ENCODE measurements at regions not wholly inside any gene's neighbourhood (a gene's known extent, or its start where the extent isn't known, plus 50 kb on each side); places are given as distances from the start of the nearest gene placed in this dataset.

- no peak for DNase-seq
Measured at GRCh38 chr11:37100008-37100407, 502.0 kb upstream of the RAG2 start.

- DNase-seq = no peak
Measured at GRCh38 chr11:37092487-37092886, 494.5 kb upstream of the RAG2 start.

GRCh38 chr11:37089439-37089838 is 491.4 kb upstream of the RAG2 start:
- DNase-seq = no peak

- no peak for DNase-seq
Measured at GRCh38 chr11:37088573-37088910, 490.5 kb upstream of the RAG2 start.

GRCh38 chr11:37087650-37088572 is 489.9 kb upstream of the RAG2 start:
- no peak for DNase-seq

GRCh38 chr11:37078521-37078920 is 480.5 kb upstream of the RAG2 start:
- DNase-seq = no peak

- no peak for DNase-seq
Measured at GRCh38 chr11:37076866-37077265, 478.8 kb upstream of the RAG2 start.

- no peak for DNase-seq
Measured at GRCh38 chr11:37072538-37073055, 474.6 kb upstream of the RAG2 start.

- DNase-seq = no peak
Measured at GRCh38 chr11:37050311-37050710, 452.3 kb upstream of the RAG2 start.

- no peak for DNase-seq
Measured at GRCh38 chr11:37040921-37041320, 442.9 kb upstream of the RAG2 start.

GRCh38 chr11:37038911-37039310 is 440.9 kb upstream of the RAG2 start:
- DNase-seq = no peak

GRCh38 chr11:37026741-37027140 is 428.7 kb upstream of the RAG2 start:
- DNase-seq = no peak

GRCh38 chr11:37026326-37026725 is 428.3 kb upstream of the RAG2 start:
- no peak for DNase-seq

- DNase-seq = no peak
Measured at GRCh38 chr11:37006563-37006962, 408.5 kb upstream of the RAG2 start.

GRCh38 chr11:37002831-37003230 is 404.8 kb upstream of the RAG2 start:
- no peak for DNase-seq

- no peak for DNase-seq
Measured at GRCh38 chr11:36997656-36998055, 399.6 kb upstream of the RAG2 start.

GRCh38 chr11:36996795-36997194 is 398.8 kb upstream of the RAG2 start:
- no peak for DNase-seq

- DNase-seq = no peak
Measured at GRCh38 chr11:36994208-36994607, 396.2 kb upstream of the RAG2 start.

- no peak for DNase-seq
Measured at GRCh38 chr11:36988556-36988955, 390.5 kb upstream of the RAG2 start.

GRCh38 chr11:36985562-36985961 is 387.5 kb upstream of the RAG2 start:
- no peak for DNase-seq

- DNase-seq = no peak
Measured at GRCh38 chr11:36976741-36977140, 378.7 kb upstream of the RAG2 start.

- no peak for DNase-seq
Measured at GRCh38 chr11:36974771-36975170, 376.7 kb upstream of the RAG2 start.

GRCh38 chr11:36953976-36954375 is 355.9 kb upstream of the RAG2 start:
- DNase-seq = no peak

- no peak for DNase-seq
Measured at GRCh38 chr11:36948460-36949127, 350.6 kb upstream of the RAG2 start.
